ENCODE measurements at regions not wholly inside any gene's neighbourhood (a gene's known extent, or its start where the extent isn't known, plus 50 kb on each side); places are given as distances from the start of the nearest gene placed in this dataset.
A peak's percentile ranks its signal among the peaks of the same experiment; 100 is the strongest.

GRCh38 chr20:51312480-51312783 lies 230.1 kb downstream of the NFATC2 start:
- Histone ChIP-seq H3K27me3 (ENCODE audit: control insufficient read depth, extremely low read depth, insufficient read depth, low read length) (no peaks in the 10 kb centered on the region), H3K9ac (ENCODE audit: control insufficient read depth, extremely low read depth, insufficient read depth, low read length) (no peak overlapping the region), H3K9me3 (ENCODE audit: control insufficient read depth, low read depth, low read length) (peaks cover 4% of the 10 kb centered on the region), H3K27ac (ENCODE audit: control insufficient read depth, insufficient read depth, low read length) (no peak overlapping the region), H3K36me3 (ENCODE audit: control insufficient read depth in 2 of 2, extremely low read depth in 1 of 2, insufficient read depth in 2 of 2, low read length in 2 of 2) (no peaks in the 10 kb centered on the region), H3K4me2 (ENCODE audit: control insufficient read depth, extremely low read depth, insufficient read depth, low read depth, low read length) (no peak overlapping the region), H3K79me2 (ENCODE audit: control insufficient read depth, insufficient read depth, low read length) (no peaks in the 10 kb centered on the region), H3K4me3 (ENCODE audit: control insufficient read depth in 2 of 3, extremely low read depth in 1 of 3, insufficient read depth in 2 of 3, low read depth in 1 of 3, low read length in 3 of 3) (no peak overlapping the region), H4K20me1 (ENCODE audit: control insufficient read depth, extremely low read depth, insufficient read depth, low read length) (no peaks in the 10 kb centered on the region), H3K4me1 (ENCODE audit: control insufficient read depth, extremely low read depth, insufficient read depth, low read length) (peaks cover 5% of the 10 kb centered on the region), H3K9me1 (ENCODE audit: control insufficient read depth, extremely low read depth, insufficient read depth, low read length) (no peaks in the 10 kb centered on the region), H2AFZ (ENCODE audit: control insufficient read depth, low read length) (no peak overlapping the region)
- FAIRE-seq (no peak), DNase-seq (ENCODE audit: low read depth, low spot score) (no peak)
- dilution Hi-C loops (cut with MboI; ENCODE audit: extremely low pct_ligation_motif_present, low sequenced_read_pairs): no loop called here
- TF ChIP-seq, protein P1, sequence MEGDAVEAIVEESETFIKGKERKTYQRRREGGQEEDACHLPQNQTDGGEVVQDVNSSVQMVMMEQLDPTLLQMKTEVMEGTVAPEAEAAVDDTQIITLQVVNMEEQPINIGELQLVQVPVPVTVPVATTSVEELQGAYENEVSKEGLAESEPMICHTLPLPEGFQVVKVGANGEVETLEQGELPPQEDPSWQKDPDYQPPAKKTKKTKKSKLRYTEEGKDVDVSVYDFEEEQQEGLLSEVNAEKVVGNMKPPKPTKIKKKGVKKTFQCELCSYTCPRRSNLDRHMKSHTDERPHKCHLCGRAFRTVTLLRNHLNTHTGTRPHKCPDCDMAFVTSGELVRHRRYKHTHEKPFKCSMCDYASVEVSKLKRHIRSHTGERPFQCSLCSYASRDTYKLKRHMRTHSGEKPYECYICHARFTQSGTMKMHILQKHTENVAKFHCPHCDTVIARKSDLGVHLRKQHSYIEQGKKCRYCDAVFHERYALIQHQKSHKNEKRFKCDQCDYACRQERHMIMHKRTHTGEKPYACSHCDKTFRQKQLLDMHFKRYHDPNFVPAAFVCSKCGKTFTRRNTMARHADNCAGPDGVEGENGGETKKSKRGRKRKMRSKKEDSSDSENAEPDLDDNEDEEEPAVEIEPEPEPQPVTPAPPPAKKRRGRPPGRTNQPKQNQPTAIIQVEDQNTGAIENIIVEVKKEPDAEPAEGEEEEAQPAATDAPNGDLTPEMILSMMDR (optimal IDR thresholded peaks at IDR 0.05 in 1 of 3, IDR thresholded peaks at IDR 0.05 in 1 of 3, conservative IDR thresholded peaks at IDR 0.05 in 1 of 3; ENCODE audit: extremely low read depth in 1 of 3, insufficient read depth in 2 of 3, low read length in 3 of 3): no peak
- no peak for TF ChIP-seq EZH2 (IDR thresholded peaks at IDR 0.05; ENCODE audit: low read length)

DNA sequence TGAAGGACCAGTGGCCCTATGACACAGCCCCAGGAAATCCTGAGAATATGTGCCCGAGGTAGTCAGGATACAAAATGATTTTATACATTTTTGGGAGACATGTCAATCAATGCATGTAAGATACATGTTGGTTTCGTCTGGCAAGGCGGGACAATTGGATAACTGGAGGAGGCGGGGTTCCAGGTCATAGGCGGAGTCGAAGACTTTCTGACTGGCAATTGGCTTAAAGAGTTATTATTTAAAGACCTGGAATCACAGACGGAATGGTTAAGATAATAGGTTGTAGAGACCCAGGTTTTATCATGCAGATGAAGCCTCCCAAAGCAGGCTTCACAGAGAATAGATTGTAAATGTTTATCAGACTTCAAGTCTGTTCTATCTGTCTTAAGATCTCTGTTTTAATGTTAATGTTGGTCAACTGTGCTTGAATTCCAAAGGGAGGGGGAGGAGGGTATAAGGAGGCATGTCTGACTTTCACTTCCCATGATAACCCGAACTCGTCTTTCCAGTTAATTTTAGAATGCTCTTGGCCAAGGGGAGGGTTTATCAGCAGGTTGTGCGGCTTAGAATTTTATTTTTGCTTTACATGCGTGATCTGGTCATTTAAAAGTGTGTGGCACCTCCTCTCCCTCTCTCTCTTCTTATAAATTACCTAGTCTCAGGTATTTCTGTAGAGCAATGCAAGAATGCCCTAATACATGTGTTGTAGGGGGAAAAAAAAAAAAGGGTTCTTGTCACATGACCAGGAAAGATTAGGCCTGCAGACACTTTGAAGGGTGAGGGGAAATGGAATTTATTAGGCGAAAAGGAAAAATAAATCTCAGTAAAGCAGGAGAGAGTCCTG lies 230.7 kb downstream of the NFATC2 start:
- FAIRE-seq: no peak

More for the DNA sequence above, 230.7 kb downstream of the NFATC2 start:
- no peaks in the 10 kb centered on the region for H4K20me1 ChIP-seq (ENCODE audit: control insufficient read depth, extremely low read depth, insufficient read depth, low read length)
- TF ChIP-seq, protein P1 (optimal IDR thresholded peaks at IDR 0.05 in 1 of 3, IDR thresholded peaks at IDR 0.05 in 1 of 3, conservative IDR thresholded peaks at IDR 0.05 in 1 of 3; ENCODE audit: extremely low read depth in 1 of 3, insufficient read depth in 2 of 3, low read length in 3 of 3): no peak
- TF ChIP-seq EZH2 (IDR thresholded peaks at IDR 0.05; ENCODE audit: low read length): no peak
- no peaks in the 10 kb centered on the region for H3K9me1 ChIP-seq (ENCODE audit: control insufficient read depth, extremely low read depth, insufficient read depth, low read length)
- peaks cover 4% of the 10 kb centered on the region for H3K9me3 ChIP-seq (ENCODE audit: control insufficient read depth, low read depth, low read length)
- H2AFZ ChIP-seq (ENCODE audit: control insufficient read depth, low read length): no peak overlapping the region
- no peaks in the 10 kb centered on the region for H3K79me2 ChIP-seq (ENCODE audit: control insufficient read depth, insufficient read depth, low read length)
- dilution Hi-C loops (cut with MboI; ENCODE audit: extremely low pct_ligation_motif_present, low sequenced_read_pairs): no loop called here
- peaks cover 5% of the 10 kb centered on the region for H3K4me1 ChIP-seq (ENCODE audit: control insufficient read depth, extremely low read depth, insufficient read depth, low read length)
- no peak overlapping the region for H3K9ac ChIP-seq (ENCODE audit: control insufficient read depth, extremely low read depth, insufficient read depth, low read length)
- no peaks in the 10 kb centered on the region for H3K27me3 ChIP-seq (ENCODE audit: control insufficient read depth, extremely low read depth, insufficient read depth, low read length)
- H3K36me3 ChIP-seq (ENCODE audit: control insufficient read depth in 2 of 2, extremely low read depth in 1 of 2, insufficient read depth in 2 of 2, low read length in 2 of 2): no peaks in the 10 kb centered on the region
- H3K4me3 ChIP-seq (ENCODE audit: control insufficient read depth in 2 of 3, extremely low read depth in 1 of 3, insufficient read depth in 2 of 3, low read depth in 1 of 3, low read length in 3 of 3): peak overlapping the region in 1 of 3 experiments; percentile 11
- no peak overlapping the region for H3K27ac ChIP-seq (ENCODE audit: control insufficient read depth, insufficient read depth, low read length)
- no peak for DNase-seq (ENCODE audit: low read depth, low spot score)
- peak overlapping the region; percentile 22 for H3K4me2 ChIP-seq (ENCODE audit: control insufficient read depth, extremely low read depth, insufficient read depth, low read depth, low read length)
